K562 (cell line): ENCODE measurements at regions not wholly inside any gene's neighbourhood (a gene's known extent, or its start where the extent isn't known, plus 50 kb on each side); places are given as distances from the start of the nearest gene placed in this dataset.

Source experiments
- ATAC-seq: fragments of 200-7000 bp; cut with Tn5 transposase; 3 replicates; pipeline ENCODE4 v1.9.1; 2020; ENCODE audit warnings: moderate library complexity
- BruUV-seq: library from RNA; stranded (reverse); fragments of 400-500 nt; replicated peaks from 2 replicates; lab custom pipeline; 2021; lab: Mats Ljungman, UMichigan
- CTCF ChIA-PET: fragments of 300-600 bp; formaldehyde crosslinking; extraction: SDS; loops from one replicate; lab custom pipeline; 2021; ENCODE audit warnings: low intra/inter-chr PET ratio; lab: Yijun Ruan, JAX
- POLR2A ChIA-PET: fragments of 300-600, 350-650 bp; sonication (Branson Sonifier 250); formaldehyde crosslinking; extraction: SDS; loops from one replicate; lab custom pipeline; 2021; ENCODE audit warnings: antibody characterized with exemption, inconsistent platforms; lab: Yijun Ruan, JAX
- DNase-seq, 4 experiments: peaks; one replicate each; pipeline versions ENCODE4 v3.0.0 to v3.0.0-alpha.2; 2011 to 2018; ENCODE audit warnings: low spot score in 3 of 4, mixed read lengths in 3 of 4; ENCODE audit errors: extremely low read depth in 1 of 4
- FAIRE-seq: peaks from 2 replicates; lab custom pipeline; 2011; peaks lifted over from hg19 to GRCh38; lab: Jason Lieb, UNC
- H2AFZ ChIP-seq: 2 replicates; pipeline ENCODE4 v1.6.0; 2011; ENCODE audit warnings: low read depth, low read length, control low read depth, inconsistent platforms
- H3K27ac ChIP-seq: fragments of 200-600 bp; 3 replicates; pipeline ENCODE4 v1.8.0; 2011; ENCODE audit warnings: low read depth, mild to moderate bottlenecking, control low read depth, inconsistent platforms, low read length, moderate library complexity, mixed read lengths; ENCODE audit errors: extremely low read depth
- H3K27me3 ChIP-seq, 2 experiments: fragments of 300-600 bp in 1 of 2; 2 replicates in 1 of 2; 3 replicates in 1 of 2; pipeline versions ENCODE4 v1.6.0 to v1.8.0; 2011; ENCODE audit warnings: inconsistent platforms in 2 of 2, low read length in 2 of 2, mild to moderate bottlenecking in 1 of 2, mixed read lengths in 1 of 2, moderate library complexity in 1 of 2; ENCODE audit not compliant: control insufficient read depth in 2 of 2, insufficient read depth in 2 of 2
- H3K36me3 ChIP-seq: fragments of 300-600 bp; 3 replicates; pipeline ENCODE4 v1.8.0; 2011; ENCODE audit warnings: mild to moderate bottlenecking, low read length, inconsistent platforms; ENCODE audit not compliant: control insufficient read depth, insufficient read depth
- H3K4me1 ChIP-seq, 2 experiments: fragments of 200-600 bp in 1 of 2; replicated peaks in 1 of 2; 2 replicates in 1 of 2; 3 replicates in 1 of 2; pipeline versions ENCODE4 v1.5.1 to v1.8.0; 2011; ENCODE audit warnings: inconsistent platforms in 2 of 2, low read length in 2 of 2, mild to moderate bottlenecking in 1 of 2, mixed read lengths in 1 of 2, moderate library complexity in 1 of 2; ENCODE audit not compliant: control insufficient read depth in 2 of 2, insufficient read depth in 2 of 2
- H3K4me2 ChIP-seq: 2 replicates; pipeline ENCODE4 v1.6.1; 2011; ENCODE audit warnings: low read length, control low read depth, inconsistent platforms, mixed read lengths; ENCODE audit not compliant: insufficient read depth
- H3K4me3 ChIP-seq: fragments of 200-600 bp; sonication (generic), shearing (Covaris generic); 2 replicates; pipeline ENCODE4 v1.5.1; 2016; ENCODE audit warnings: control low read depth, inconsistent platforms
- H3K79me2 ChIP-seq: fragments of 200-600 bp; 3 replicates; pipeline ENCODE4 v1.8.0; 2011; ENCODE audit warnings: low read length, inconsistent platforms; ENCODE audit not compliant: control insufficient read depth, insufficient read depth
- H3K9ac ChIP-seq, 2 experiments: 2 replicates each; pipeline versions ENCODE4 v1.6.0 to v1.6.1; 2011; ENCODE audit warnings: low read depth in 2 of 2, low read length in 2 of 2, control low read depth in 1 of 2, inconsistent platforms in 1 of 2, mild to moderate bottlenecking in 1 of 2, mixed read lengths in 1 of 2; ENCODE audit not compliant: insufficient read depth in 1 of 2
- H3K9me1 ChIP-seq: one replicate; pipeline ENCODE4 v1.6.0; 2011; ENCODE audit warnings: inconsistent platforms, mild to moderate bottlenecking, low read length, moderate library complexity; ENCODE audit not compliant: control insufficient read depth, insufficient read depth
- H3K9me3 ChIP-seq: replicated peaks from 2 replicates; pipeline ENCODE4 v1.5.1; 2011; ENCODE audit warnings: low read depth, low read length, inconsistent platforms; ENCODE audit not compliant: control insufficient read depth, insufficient read depth
- H4K20me1 ChIP-seq: replicated peaks from 2 replicates; pipeline ENCODE4 v1.6.1; 2011; ENCODE audit warnings: low read length, inconsistent platforms, mixed read lengths; ENCODE audit not compliant: control insufficient read depth, insufficient read depth
- EGR1 ChIP-seq: fragments of 450-650 bp; conservative IDR thresholded peaks from 2 replicates; pipeline ENCODE4 v1.6.1; 2017; ENCODE audit warnings: mild to moderate bottlenecking
- ESRRB ChIP-seq: fragments of 250-450 bp; sonication (Bioruptor Pico); IDR thresholded peaks from 2 replicates; pipeline ENCODE4 v1.5.0; 2020; ENCODE audit warnings: mild to moderate bottlenecking, moderate library complexity, borderline replicate concordance
- FOXP1 ChIP-seq: sonication (generic); formaldehyde crosslinking; IDR thresholded peaks from 2 replicates; pipeline ENCODE4 v1.8.0; 2022; ENCODE audit warnings: mild to moderate bottlenecking, missing genetic modification reagents
- GTF2B ChIP-seq: IDR thresholded peaks from 2 replicates; pipeline ENCODE4 v1.6.1; 2011; ENCODE audit not compliant: insufficient read length; ENCODE audit errors: extremely low read depth
- HDAC2 ChIP-seq: fragments of 450-650 bp; IDR thresholded peaks from 2 replicates; pipeline ENCODE4 v1.6.1; 2016; ENCODE audit warnings: mild to moderate bottlenecking
- HNRNPL ChIP-seq: fragments of 200-400 bp; formaldehyde crosslinking; IDR thresholded peaks from 2 replicates; pipeline ENCODE4 v1.6.1; 2017; ENCODE audit warnings: low read depth, mild to moderate bottlenecking, low read length
- NR2C2 ChIP-seq, 2 experiments: fragments of 200-800 bp in 1 of 2; sonication (Bioruptor generic) in 1 of 2; sonication (generic) in 1 of 2; formaldehyde crosslinking in 1 of 2; IDR thresholded peaks; 2 replicates each; pipeline versions ENCODE4 v1.6.1 to v1.8.0; 2016 to 2022; ENCODE audit warnings: mild to moderate bottlenecking in 1 of 2, missing compliant biosample characterization in 1 of 2, missing genetic modification characterization in 1 of 2, missing genetic modification reagents in 1 of 2
- NRF1 ChIP-seq, 2 experiments: fragments of 450-650 bp; IDR thresholded peaks in 1 of 2; conservative IDR thresholded peaks in 1 of 2; 2 replicates each; pipeline ENCODE4 v1.6.1; 2014; ENCODE audit warnings: mild to moderate bottlenecking in 2 of 2
- PHF8 ChIP-seq: fragments of 200-600 bp; sonication (generic); IDR thresholded peaks from 2 replicates; pipeline ENCODE4 v1.6.1; 2012; ENCODE audit warnings: mixed run types, mild to moderate bottlenecking, inconsistent platforms, low read length, moderate library complexity, borderline replicate concordance
- POLR2AphosphoS2 ChIP-seq: IDR thresholded peaks from 2 replicates; pipeline ENCODE4 v1.6.1; 2012; ENCODE audit warnings: low read length, improper control_type of control experiment
- RBBP5 ChIP-seq: fragments of 200-600 bp; sonication (generic); IDR thresholded peaks from 2 replicates; pipeline ENCODE4 v1.6.1; 2012; ENCODE audit warnings: borderline replicate concordance, mild to moderate bottlenecking, low read length, control low read depth, inconsistent platforms; ENCODE audit not compliant: insufficient read depth, poor library complexity, severe bottlenecking
- SMAD4 ChIP-seq: fragments of 250-450 bp; sonication (Bioruptor Pico); conservative IDR thresholded peaks from 2 replicates; pipeline ENCODE4 v1.8.0; 2021; ENCODE audit warnings: inconsistent platforms, mild to moderate bottlenecking, moderate library complexity
- TCF3 ChIP-seq: sonication (generic); formaldehyde crosslinking; IDR thresholded peaks from 2 replicates; pipeline ENCODE4 v1.4.0; 2020; ENCODE audit warnings: mild to moderate bottlenecking, missing genetic modification reagents
- ZNF644 ChIP-seq: fragments of 200-800 bp; sonication (Bioruptor generic); IDR thresholded peaks from 2 replicates; pipeline ENCODE4 v1.6.1; 2016; ENCODE audit warnings: low read depth, missing genetic modification characterization, missing compliant biosample characterization
- WGBS: fragments of 100-300 bp; shearing (Covaris generic); methylation state at CpG from one replicate; pipeline ENCODE4 v1.1.6; 2016; ENCODE audit warnings: low coverage, mixed read lengths; ENCODE audit not compliant: insufficient coverage; ENCODE audit errors: missing lambda C conversion rate; 5-methylcytosine and 5-hydroxymethylcytosine counted together
- in situ Hi-C: fragments of 300-500 bp; cut with MboI; formaldehyde crosslinking; loops from 4 replicates; pipeline ENCODE4 v1.15.0; 2018; ENCODE audit warnings: inconsistent platforms, mixed read lengths
- intact Hi-C: fragments of 100-400 bp; cut with micrococcal nuclease; formaldehyde crosslinking; loops from 2 replicates; pipeline ENCODE4 v1.14.2; 2022

- H3K36me3 ChIP-seq: no peaks in the 10 kb centered on the region
- H3K4me1 ChIP-seq: no peaks in the 10 kb centered on the region
- H3K9ac ChIP-seq: no peak overlapping the region
- no peaks in the 10 kb centered on the region for H3K9me3 ChIP-seq
- H3K9me1 ChIP-seq: no peaks in the 10 kb centered on the region
- H3K27me3 ChIP-seq: no peaks in the 10 kb centered on the region
- in situ Hi-C loops (no loop called here), intact Hi-C loops (no loop called here)
- H2AFZ ChIP-seq: no peak overlapping the region
- 0% methylated on average over 1 of the region's 1 CpG for WGBS
- ATAC-seq (no peak), DNase-seq (no peak), FAIRE-seq (no peak)
- H3K4me2 ChIP-seq: no peak overlapping the region
- no peak overlapping the region for H3K4me3 ChIP-seq
- no peak for TF ChIP-seq NRF1 (conservative IDR thresholded peaks at IDR 0.05 in 1 of 2, IDR thresholded peaks at IDR 0.05 in 1 of 2)
- TF ChIP-seq ZNF644: no peak
- no peak for TF ChIP-seq GTF2B
- no peak for TF ChIP-seq PHF8
- TF ChIP-seq NR2C2 (CRISPR knock-in tag; IDR thresholded peaks at IDR 0.05): no peak
- TF ChIP-seq NR2C2 (tag; IDR thresholded peaks at IDR 0.05): no peak
- TF ChIP-seq TCF3: no peak
- TF ChIP-seq FOXP1 (CRISPR knock-in tag): no peak
- no peak for TF ChIP-seq RBBP5
- no peak for TF ChIP-seq HDAC2
- TF ChIP-seq ESRRB (CRISPR knock-in tag): no peak
- no peak for TF ChIP-seq SMAD4 (CRISPR knock-in tag)
- no peak for TF ChIP-seq HNRNPL
- no peak for TF ChIP-seq EGR1
- TF ChIP-seq POLR2AphosphoS2: no peak
- no peaks in the 10 kb centered on the region for H3K79me2 ChIP-seq
- no TSS peak for BruUV-seq
- ChIA-PET POLR2A (no interaction called here), CTCF (no interaction called here)
- no peaks in the 10 kb centered on the region for H4K20me1 ChIP-seq
- H3K27ac ChIP-seq: no peak overlapping the region
Measured at GRCh38 chr11:38796281-38796680, 2198.2 kb upstream of the RAG2 start.
